Ammon's horn (tissue), 1 donor: ENCODE measurements at regions not wholly inside any gene's neighbourhood (a gene's known extent, or its start where the extent isn't known, plus 50 kb on each side); places are given as distances from the start of the nearest gene placed in this dataset.
A peak's percentile ranks its signal among the peaks of the same experiment; 100 is the strongest.
"Not testable (repeated sequence)": the region's sequence is repeated elsewhere in the genome, so short reads cannot be mapped to it uniquely, and the experiment has no call there.

Experiments
- DNase-seq: peaks from one replicate; pipeline ENCODE4 v3.0.0-alpha.2; 2016; ENCODE audit warnings: low spot score

DNA sequence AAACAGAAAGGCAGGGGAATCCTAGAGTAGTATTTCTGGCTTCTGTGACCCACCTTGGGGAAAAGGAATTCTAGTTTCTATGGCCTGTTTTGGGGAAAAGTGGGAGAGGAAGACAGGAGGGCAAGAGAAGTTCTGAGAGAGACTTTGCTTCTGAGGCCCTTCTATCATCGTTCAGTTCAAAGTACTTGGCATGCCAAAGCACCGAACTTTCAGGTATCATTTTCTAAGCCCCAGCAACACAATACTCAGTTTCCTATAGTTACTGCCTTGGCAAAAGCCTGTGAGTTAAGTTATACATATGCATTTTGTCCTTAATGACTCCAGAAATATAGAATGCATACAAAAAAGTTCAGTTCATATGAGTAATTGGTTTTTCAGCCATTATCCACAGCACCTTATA is 74.1 kb upstream of the CHD2 start:
- no peak for DNase-seq

DNA sequence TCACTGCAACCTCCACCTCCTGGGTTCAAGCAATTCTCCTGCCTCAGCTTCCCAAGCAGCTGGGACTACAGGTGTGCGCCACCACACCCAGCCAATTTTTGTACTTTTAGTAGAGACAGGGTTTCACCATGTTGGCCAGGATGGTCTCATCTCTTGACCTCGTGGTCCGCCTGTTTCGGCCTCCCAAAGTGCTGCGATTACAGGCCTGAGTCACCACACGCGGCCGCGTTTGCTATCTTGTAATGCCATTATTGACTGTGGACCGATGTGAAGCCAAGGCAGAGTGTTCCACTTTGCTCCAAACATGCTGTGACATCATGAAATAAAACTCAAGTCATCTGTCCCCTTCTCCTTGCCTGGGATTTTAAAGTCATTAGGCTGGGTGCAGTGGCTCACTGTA is 72.1 kb upstream of the CHD2 start:
- not testable (repeated sequence) for DNase-seq

DNA sequence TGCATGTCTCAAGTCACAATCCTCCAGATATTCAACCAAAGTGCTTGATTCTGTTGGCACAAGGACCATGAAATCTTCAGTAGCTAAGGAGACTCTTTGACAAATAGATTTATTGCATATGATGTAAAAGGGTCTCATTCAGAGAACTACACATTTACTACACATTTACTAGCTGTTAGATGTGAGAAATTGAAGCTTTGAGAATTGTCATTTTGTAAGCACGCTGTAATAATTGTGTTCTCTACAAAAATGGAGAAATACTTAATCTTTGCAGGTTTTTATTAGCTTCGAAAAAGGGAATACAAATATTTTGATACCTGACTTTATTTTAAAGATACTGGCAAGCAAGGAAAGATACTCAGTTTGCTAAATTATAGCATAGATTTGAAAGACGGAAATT is 70.2 kb upstream of the CHD2 start:
- DNase-seq = no peak

DNA sequence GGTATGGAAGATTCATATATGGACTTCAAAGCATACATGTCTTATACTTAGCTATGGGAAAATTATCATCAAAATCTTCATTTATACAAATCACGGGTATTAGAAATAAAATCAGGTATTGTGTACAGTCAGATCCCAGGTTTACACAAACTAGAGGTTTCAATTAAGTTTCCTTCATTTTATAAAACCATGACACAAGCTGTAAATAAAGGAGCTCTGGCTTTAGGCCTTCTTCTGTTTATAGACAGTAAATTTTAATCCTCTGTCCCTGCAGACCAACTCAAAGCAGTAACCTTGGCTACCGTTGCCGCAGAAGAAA is 68.8 kb upstream of the CHD2 start:
- DNase-seq = no peak

DNA sequence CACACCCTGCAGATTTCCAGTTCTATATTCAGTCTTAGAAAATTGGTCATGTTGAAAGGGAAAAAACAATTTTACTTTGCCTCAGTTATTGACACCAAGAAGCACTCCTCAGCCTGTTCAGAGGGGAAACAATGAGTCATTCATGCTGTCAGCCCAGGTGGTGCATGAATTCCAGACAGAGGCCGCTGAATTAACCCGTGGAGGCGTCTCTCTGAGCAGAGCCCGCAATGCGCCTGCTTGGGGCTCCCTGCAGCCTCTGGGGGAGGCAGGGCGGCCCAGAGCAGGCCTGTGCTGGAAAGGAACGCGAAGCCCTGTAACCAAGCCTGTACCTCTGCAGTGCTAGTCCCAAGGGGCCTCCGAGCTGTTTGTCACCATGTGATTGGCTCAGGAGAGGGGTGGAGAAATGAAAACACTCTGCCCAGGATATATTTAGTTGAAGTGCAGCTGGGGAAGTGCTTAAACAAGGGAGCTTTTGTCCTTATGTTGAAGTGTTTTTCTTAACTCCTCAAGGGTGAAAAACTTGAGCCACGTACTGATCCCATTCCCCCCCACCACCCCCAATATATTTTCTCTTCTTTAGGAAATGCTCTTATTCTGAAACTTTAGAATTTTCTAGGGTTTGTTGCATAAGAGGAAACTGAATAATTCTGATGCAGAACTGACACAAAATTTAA is 68.3 kb upstream of the CHD2 start:
- peak; percentile 97 for DNase-seq

DNA sequence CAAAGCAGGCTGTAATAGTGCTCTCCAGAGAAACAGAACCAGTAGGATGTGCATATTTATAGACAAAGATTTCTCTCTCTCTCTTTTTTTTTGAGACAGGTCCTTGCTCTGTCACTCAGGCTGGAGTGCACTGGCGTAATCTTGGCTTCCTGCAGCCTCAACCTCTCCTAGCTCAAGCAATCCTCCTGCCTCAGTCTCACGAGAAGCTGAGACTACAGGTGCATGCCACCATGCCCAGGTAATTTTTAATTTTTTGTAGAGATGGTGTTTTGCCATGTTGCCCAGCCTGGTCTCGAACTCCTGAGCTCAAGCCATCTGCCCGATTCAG is 67.1 kb upstream of the CHD2 start:
- DNase-seq = no peak

DNA sequence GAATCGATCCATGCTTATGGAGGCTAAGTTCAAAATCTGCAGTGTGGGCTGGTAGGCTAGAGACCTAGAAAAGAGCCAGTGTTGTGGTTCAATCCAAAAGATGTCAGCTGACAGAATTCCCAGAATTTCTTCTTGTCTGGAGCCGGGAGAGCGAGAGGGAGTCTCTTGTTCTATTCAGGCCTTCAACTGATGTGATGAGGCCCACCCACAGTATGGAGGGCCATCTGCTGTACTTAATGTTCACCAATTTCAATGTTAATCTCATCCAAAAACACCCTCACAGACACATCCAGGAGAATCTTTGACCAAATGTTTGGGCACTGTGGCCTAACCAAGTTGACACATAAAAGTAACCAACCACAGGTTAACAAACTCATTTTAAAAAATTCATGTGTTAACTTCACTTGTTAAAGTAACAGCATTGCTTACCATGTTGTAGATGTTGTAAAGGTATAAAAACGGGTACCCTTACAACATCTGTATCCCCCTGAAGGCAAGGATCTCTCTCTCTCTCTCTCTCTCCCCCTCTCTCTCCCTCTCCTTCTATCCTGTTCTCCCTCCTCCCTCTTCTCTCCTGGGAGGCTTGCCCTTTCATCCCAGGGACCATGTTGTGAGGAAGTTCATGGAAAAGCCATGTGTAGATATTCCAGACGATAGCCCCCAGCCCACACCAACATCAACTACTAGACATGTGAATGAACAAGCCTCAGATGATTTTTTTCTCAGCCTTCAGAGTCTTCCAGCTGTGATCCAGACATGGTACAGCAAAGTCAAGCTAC is 66.4 kb upstream of the CHD2 start:
- no peak for DNase-seq

DNA sequence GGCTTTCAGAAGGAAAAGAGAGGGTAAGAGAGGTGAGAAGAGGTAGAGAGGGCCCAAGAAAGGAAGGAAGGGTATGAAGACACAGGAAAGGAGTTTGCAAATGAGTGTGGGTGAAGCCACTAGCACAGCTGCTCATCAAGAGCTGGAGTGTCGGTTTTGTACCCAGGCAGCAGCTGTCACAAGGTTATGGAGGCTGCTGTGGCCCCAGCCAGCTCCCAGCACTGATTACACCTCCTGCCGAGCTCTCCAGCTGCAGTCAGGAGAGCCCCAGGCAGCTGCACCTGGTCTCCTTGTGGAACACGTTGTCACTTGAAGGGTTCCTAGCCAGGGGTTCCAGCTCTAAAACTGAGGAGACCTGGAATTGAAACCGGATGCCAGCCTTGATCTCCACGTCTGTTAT is 60.4 kb upstream of the CHD2 start:
- DNase-seq = no peak

DNA sequence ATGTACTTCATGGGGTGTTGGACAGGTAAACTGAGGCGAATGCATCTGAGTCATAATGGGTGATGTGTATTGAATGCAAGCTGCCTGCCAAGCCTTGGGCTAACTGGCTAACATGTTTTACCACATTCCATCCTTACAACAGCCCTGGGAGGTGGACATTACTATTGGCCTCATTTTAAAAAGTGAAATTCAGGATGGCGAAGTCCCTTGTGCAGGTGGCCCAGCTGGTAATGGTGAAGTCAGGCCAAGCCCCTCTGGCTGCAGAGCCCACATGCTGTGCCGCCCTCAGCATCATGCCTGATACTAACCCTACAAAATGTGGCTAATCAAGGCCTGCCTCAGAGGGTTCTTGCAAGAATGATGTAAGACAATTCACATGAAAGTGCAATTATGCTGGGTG is 60.0 kb upstream of the CHD2 start:
- DNase-seq = no peak

DNA sequence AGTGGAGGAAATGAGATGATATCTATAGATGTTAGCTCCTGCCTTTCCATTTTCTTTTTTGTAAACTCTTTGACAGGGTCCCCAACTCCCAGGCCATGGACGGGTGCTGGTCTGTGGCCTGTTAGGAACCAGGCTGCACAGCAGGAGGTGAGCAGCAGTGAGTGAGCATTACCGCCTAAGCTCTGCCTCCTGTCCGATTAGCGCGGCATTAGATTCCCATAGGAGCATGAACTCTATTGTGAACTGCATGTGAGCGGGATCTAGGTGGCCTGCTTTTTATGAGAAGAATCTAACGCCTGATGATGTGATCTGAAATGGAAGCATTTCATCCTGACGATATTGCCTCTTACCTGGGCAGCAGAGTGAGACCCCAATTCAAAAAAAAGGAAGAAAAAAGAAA is 56.8 kb upstream of the CHD2 start:
- no peak for DNase-seq

DNA sequence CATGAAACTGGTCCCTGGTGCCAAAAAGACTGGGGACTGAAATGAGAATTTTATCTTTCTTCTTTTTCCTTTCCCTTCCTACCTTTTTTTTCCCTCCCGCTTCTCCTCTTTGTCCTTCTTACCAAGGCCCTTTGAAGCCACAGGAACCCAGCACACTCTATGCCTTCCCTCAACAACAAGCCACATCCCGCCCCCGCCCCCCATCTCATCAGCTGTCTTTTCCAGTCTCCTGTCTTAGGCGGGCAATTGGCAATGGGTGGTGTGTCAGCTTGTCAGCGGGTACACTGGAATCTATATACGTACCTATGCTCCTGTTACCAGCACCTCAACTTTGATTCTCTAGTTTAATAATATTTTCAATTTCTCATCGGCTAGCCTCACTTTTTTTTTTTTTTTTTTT is 56.3 kb upstream of the CHD2 start:
- no peak for DNase-seq

DNA sequence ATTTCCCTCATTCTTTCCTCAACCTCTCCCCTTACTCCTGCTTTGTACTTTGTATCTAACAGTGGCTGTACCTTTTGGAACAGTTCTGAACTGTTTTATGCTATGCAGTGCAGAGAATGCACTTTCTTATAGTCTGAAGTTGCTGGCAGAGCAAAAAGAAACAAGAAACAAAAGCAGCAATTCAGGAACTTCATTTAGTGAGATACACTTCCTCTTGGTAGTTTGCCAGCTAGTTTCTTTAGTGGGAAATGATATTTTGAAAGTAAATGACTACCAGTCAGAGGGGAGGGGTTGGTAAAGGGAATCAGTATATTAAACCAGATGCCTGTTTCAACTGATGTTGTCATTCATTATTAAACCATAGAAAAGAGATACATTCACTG is 55.0 kb upstream of the CHD2 start:
- peak; percentile 40 for DNase-seq

DNA sequence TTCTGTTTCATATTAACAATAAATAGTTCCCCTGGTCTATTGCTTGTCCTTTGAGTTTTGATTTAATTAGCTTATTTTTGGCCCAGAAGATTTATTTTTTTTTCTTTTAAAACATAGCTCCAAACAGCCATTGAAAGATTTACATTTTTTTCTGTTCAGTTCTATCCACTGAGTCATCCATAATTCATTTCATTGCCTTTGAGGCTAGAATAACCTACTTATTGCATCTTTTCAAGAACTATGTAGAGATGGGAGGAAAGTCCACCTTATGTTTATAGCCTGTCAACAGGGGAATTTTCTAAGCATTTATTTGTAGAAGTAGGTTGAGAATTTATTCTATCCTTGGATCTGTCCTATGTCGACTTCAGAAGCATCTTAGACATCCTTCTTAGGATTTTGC is 53.4 kb upstream of the CHD2 start:
- DNase-seq = no peak

DNA sequence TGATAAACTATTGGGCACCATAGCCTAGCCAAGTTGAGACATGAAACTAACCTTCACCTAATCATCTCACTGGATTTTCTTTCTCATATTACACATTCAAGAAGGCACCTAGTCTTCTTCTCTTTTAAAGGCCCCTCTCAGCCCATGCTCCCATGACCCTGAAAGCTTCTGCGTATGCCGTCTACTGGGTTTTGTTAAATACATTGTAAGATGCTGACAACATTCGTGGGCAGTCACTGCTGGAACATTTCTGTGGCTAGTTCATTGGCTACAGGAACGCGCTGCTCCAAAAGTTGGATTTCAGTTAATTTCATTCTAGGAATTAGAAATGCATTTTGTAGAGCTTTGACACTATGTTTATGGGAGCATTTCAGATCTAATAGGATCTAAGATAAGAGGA is 52.3 kb upstream of the CHD2 start:
- no peak for DNase-seq

DNA sequence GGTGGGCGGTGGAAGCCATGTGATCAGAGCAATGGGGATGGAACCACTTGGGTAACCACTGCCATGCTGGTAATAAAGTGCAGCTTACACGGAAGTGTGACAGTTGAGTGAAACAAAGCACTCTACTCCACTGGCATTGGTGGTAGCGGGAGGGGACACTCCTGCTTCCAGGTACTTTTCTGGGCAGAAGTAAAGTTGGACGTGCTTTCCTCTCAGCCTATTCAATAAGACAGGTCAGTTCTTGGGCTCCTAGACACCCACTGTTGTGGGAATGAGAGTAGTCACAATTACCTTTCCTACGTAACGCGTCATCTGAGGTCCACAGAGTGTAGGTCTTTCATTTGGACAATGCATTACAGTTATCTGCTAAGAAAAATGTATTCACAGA is 51.7 kb upstream of the CHD2 start:
- DNase-seq = no peak

DNA sequence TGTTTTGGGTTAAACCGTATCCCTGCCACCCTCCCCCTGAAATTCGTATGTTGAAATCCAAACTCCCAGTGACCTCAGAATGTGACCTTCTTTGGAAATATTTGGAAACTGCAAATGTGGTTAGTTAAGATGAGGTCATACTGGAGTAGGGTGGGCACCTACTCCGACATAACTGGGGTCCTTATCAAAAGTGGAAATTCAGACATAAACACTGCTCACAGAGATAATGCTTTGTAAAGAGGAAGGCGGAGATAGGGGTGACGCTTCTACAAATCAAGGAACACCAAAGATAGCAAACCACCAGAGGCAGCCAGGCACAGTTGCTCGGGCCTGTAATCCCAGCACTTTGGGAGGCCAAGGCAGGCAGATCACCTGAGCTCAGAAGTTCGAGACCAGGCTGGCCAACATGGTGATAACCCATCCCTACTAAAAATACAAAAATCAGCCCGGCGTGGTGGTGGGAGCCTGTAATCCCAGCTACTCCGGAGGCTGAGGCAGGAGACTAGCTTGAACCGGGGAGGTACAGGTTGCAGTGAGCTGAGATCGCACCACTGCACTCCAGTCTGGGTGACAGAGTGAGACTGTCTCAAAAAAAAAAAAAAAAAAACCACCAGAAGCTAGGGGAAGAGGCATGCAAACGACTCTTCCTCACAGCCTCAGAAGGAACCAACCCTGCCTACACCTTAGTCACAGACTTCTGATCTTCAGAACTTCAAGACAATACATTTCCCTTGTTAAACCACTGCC is 51.1 kb upstream of the CHD2 start:
- no peak for DNase-seq

DNA sequence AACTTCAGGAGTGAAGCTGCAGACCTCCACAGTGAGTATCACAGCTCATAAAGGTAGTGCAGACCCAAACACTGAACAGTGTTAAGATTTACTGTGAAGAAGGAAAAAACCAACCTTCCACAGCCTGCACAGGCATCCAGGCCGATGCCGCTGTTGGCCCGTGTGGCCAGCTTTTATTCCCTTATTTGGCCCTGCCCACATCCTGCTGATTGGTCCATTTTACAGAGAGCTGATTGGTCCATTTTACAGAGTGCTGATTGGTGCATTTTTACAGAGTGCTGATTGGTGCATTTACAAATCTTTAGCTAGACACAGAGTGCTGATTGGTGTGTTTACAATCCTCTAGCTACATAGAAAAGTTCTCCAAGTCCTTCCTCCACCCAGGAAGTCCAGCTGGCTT is 49.9 kb upstream of the CHD2 start:
- not testable (repeated sequence) for DNase-seq
